ENCODE measurements at regions not wholly inside any gene's neighbourhood (a gene's known extent, or its start where the extent isn't known, plus 50 kb on each side); places are given as distances from the start of the nearest gene placed in this dataset.

GRCh38 chr7:155163696-155164095 lies 93.6 kb downstream of the HTR5A start:
- Histone ChIP-seq H3K27me3 (replicated peaks; ENCODE audit: control insufficient read depth, insufficient read depth, low read length) (no peaks in the 10 kb centered on the region; the same call in 1 of the 2 replicates), H3K36me3 (ENCODE audit: control insufficient read depth, insufficient read depth, low read length) (no peaks in the 10 kb centered on the region), H3K4me3 (replicated peaks; ENCODE audit: low read depth, low read length) (no peak overlapping the region)
- TF ChIP-seq CTCF (IDR thresholded peaks at IDR 0.05; ENCODE audit: insufficient read depth, low read length, poor library complexity, severe bottlenecking), result no peak
- DNase-seq (ENCODE audit: extremely low read depth, insufficient read length), result no peak

GRCh38 chr7:155164316-155164715 lies 94.2 kb downstream of the HTR5A start:
- no peak for TF ChIP-seq CTCF (IDR thresholded peaks at IDR 0.05; ENCODE audit: insufficient read depth, low read length, poor library complexity, severe bottlenecking)
- no peak for DNase-seq (ENCODE audit: extremely low read depth, insufficient read length)
- H3K27me3 ChIP-seq (replicated peaks; ENCODE audit: control insufficient read depth, insufficient read depth, low read length), result no peaks in the 10 kb centered on the region; the same call in 1 of the 2 replicates

GRCh38 chr7:155166108-155166507 lies 96.0 kb downstream of the HTR5A start:
- H3K27me3 ChIP-seq (replicated peaks; ENCODE audit: control insufficient read depth, insufficient read depth, low read length), result no peaks in the 10 kb centered on the region; the same call in 1 of the 2 replicates
- H3K36me3 ChIP-seq (ENCODE audit: control insufficient read depth, insufficient read depth, low read length), result no peaks in the 10 kb centered on the region
- no peak overlapping the region for H3K4me3 ChIP-seq (replicated peaks; ENCODE audit: low read depth, low read length)
- no peak for DNase-seq (ENCODE audit: extremely low read depth, insufficient read length)
- no peak for TF ChIP-seq CTCF (IDR thresholded peaks at IDR 0.05; ENCODE audit: insufficient read depth, low read length, poor library complexity, severe bottlenecking)

More at GRCh38 chr7:155164316-155164715, 94.2 kb downstream of the HTR5A start:
- H3K36me3 ChIP-seq (ENCODE audit: control insufficient read depth, insufficient read depth, low read length), result no peaks in the 10 kb centered on the region
- H3K4me3 ChIP-seq (replicated peaks; ENCODE audit: low read depth, low read length), result no peak overlapping the region

GRCh38 chr7:155166673-155167370 lies 96.7 kb downstream of the HTR5A start:
- no peak for DNase-seq (ENCODE audit: extremely low read depth, insufficient read length)
- H3K27me3 ChIP-seq (replicated peaks; ENCODE audit: control insufficient read depth, insufficient read depth, low read length), result no peaks in the 10 kb centered on the region; the same call in 1 of the 2 replicates
- no peak for TF ChIP-seq CTCF (IDR thresholded peaks at IDR 0.05; ENCODE audit: insufficient read depth, low read length, poor library complexity, severe bottlenecking)
- H3K36me3 ChIP-seq (ENCODE audit: control insufficient read depth, insufficient read depth, low read length), result no peaks in the 10 kb centered on the region
- no peak overlapping the region for H3K4me3 ChIP-seq (replicated peaks; ENCODE audit: low read depth, low read length)

GRCh38 chr7:155167706-155168365 lies 97.7 kb downstream of the HTR5A start:
- Histone ChIP-seq H3K4me3 (replicated peaks; ENCODE audit: low read depth, low read length) (no peak overlapping the region), H3K36me3 (ENCODE audit: control insufficient read depth, insufficient read depth, low read length) (no peaks in the 10 kb centered on the region), H3K27me3 (replicated peaks; ENCODE audit: control insufficient read depth, insufficient read depth, low read length) (no peaks in the 10 kb centered on the region; the same call in 1 of the 2 replicates)
- no peak for TF ChIP-seq CTCF (IDR thresholded peaks at IDR 0.05; ENCODE audit: insufficient read depth, low read length, poor library complexity, severe bottlenecking)
- no peak for DNase-seq (ENCODE audit: extremely low read depth, insufficient read length)

Data from GM06990 (cell line).